Stomach (tissue), 8 donors: ENCODE measurements at regions not wholly inside any gene's neighbourhood (a gene's known extent, or its start where the extent isn't known, plus 50 kb on each side); places are given as distances from the start of the nearest gene placed in this dataset.

Source experiments
- DNase-seq, 2 donors: peaks; one replicate each; pipeline versions ENCODE4 v3.0.0 to v3.0.0-alpha.2; 2013 to 2019
- H3K27ac ChIP-seq, 5 donors: fragments of 200-600 bp in 4 of 5; sonication (generic) in 4 of 5; one replicate each; pipeline ENCODE4 v1.5.1; 2013 to 2019; ENCODE audit warnings: mild to moderate bottlenecking in 1 of 5, moderate library complexity in 1 of 5
- H3K27me3 ChIP-seq, 3 donors: fragments of 200-600 bp; sonication (generic); one replicate each; pipeline ENCODE4 v1.5.1; 2017 to 2019; ENCODE audit warnings: mixed run types in 1 of 3
- H3K36me3 ChIP-seq, 4 donors: fragments of 200-600 bp; sonication (generic); 1 replicate in 3 of 4; 2 replicates in 1 of 4; pipeline ENCODE4 v1.5.1; 2016 to 2019
- H3K4me1 ChIP-seq, 4 donors: fragments of 200-600 bp; sonication (generic); one replicate each; pipeline ENCODE4 v1.5.1; 2016 to 2019
- H3K4me3 ChIP-seq, 4 donors: fragments of 200-600 bp; sonication (generic) in 3 of 4; one replicate each; pipeline ENCODE4 v1.5.1; 2016 to 2019; ENCODE audit warnings: mild to moderate bottlenecking in 1 of 4
- H3K9me3 ChIP-seq, 4 donors: fragments of 200-600 bp; sonication (generic); one replicate each; pipeline ENCODE4 v1.5.1; 2016 to 2019
- EP300 ChIP-seq: sonication (generic); formaldehyde crosslinking; IDR thresholded peaks from one replicate; pipeline ENCODE4 v1.6.1; 2017; ENCODE audit warnings: antibody characterized with exemption
- POLR2A ChIP-seq, 4 donors: fragments of 450-650 bp; IDR thresholded peaks; one replicate each; pipeline ENCODE4 v1.6.1; 2016; ENCODE audit warnings: antibody characterized with exemption in 4 of 4, control low read depth in 2 of 4, mild to moderate bottlenecking in 1 of 4, moderate library complexity in 1 of 4
- POLR2AphosphoS5 ChIP-seq, 3 donors: sonication (generic); formaldehyde crosslinking; IDR thresholded peaks; one replicate each; pipeline ENCODE4 v1.6.1; 2016; ENCODE audit warnings: antibody characterized with exemption in 3 of 3
- WGBS, 5 donors: extraction: QIAGEN DNeasy Blood & Tissue Kit in 3 of 5; methylation state at CpG; one replicate each; pipeline versions ENCODE4 v1.1.5 to v1.1.7; 2013 to 2018; 5-methylcytosine and 5-hydroxymethylcytosine counted together
- intact Hi-C: fragments of 100-400 bp; cut with DNase I; formaldehyde crosslinking; loops from one replicate; pipeline ENCODE4 v1.15.1; 2023; ENCODE audit warnings: low total_unique reads
- TF ChIP-seq, protein P1 (sequence below), 7 experiments: fragments of 450-650 bp in 4 of 7; fragments of 200-600 bp in 3 of 7; sonication (generic) in 3 of 7; IDR thresholded peaks; one replicate each; pipeline ENCODE4 v1.5.1; 2016 to 2019; ENCODE audit warnings: antibody characterized with exemption in 7 of 7, control low read depth in 2 of 7, mild to moderate bottlenecking in 1 of 7
- donor health status: healthy with polysubstance abuse.
- donor health status: Bipolar disorder and iron deficiency.
- donor health status: healthy.

DNA sequence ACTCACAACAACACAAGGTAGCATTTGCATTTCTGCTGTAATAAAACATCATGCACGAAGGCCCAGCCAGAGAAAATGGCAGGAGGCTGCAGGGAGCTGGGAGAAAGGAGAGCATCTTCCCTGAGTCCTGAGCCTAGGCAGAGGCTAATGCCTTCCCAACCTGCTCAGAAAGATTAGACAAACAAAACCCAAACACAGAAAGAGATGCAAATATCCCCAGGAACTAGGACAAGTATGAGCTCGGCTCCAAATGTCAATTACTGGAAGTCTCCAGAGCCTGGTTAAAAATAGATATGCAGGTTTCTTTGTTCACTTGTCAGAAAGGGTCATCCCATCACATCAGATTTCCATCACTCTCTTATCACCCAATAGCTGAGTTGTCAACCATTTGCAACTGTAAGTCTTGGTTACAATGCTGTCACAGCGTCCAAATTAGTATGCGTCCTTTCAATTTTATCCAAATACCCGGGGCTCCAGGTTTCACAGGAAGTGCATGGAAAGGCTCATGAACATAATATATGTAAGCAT, 316.5 kb upstream of the CELF2 start:
- 77 to 84% (median 79%) methylated on average over 5 of the region's 5 CpGs for WGBS, 5 donors
- H3K9me3 ChIP-seq = peaks cover 0 to 3% (median 0%) of the 10 kb centered on the region in 4 donors
- no peaks in the 10 kb centered on the region for H3K36me3 ChIP-seq
- no peaks in the 10 kb centered on the region for H3K27me3 ChIP-seq
- no peak overlapping the region for H3K4me3 ChIP-seq
- intact Hi-C loops = no loop called here
- TF ChIP-seq POLR2AphosphoS5 (IDR thresholded peaks at IDR 0.05) (no peak), EP300 (no peak), POLR2A (IDR thresholded peaks at IDR 0.05) (no peak)
- TF ChIP-seq, protein P1, sequence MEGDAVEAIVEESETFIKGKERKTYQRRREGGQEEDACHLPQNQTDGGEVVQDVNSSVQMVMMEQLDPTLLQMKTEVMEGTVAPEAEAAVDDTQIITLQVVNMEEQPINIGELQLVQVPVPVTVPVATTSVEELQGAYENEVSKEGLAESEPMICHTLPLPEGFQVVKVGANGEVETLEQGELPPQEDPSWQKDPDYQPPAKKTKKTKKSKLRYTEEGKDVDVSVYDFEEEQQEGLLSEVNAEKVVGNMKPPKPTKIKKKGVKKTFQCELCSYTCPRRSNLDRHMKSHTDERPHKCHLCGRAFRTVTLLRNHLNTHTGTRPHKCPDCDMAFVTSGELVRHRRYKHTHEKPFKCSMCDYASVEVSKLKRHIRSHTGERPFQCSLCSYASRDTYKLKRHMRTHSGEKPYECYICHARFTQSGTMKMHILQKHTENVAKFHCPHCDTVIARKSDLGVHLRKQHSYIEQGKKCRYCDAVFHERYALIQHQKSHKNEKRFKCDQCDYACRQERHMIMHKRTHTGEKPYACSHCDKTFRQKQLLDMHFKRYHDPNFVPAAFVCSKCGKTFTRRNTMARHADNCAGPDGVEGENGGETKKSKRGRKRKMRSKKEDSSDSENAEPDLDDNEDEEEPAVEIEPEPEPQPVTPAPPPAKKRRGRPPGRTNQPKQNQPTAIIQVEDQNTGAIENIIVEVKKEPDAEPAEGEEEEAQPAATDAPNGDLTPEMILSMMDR (IDR thresholded peaks at IDR 0.05) = no peak
- DNase-seq = no peak
- H3K4me1 ChIP-seq = no peaks in the 10 kb centered on the region
- H3K27ac ChIP-seq = no peak overlapping the region

GRCh38 chr10:10702211-10702610, 315.5 kb upstream of the CELF2 start:
- H3K9me3 ChIP-seq = peaks cover 0 to 2% (median 0%) of the 10 kb centered on the region in 4 donors
- H3K36me3 ChIP-seq = no peaks in the 10 kb centered on the region
- H3K4me3 ChIP-seq = no peak overlapping the region
- no peaks in the 10 kb centered on the region for H3K4me1 ChIP-seq
- H3K27me3 ChIP-seq = no peaks in the 10 kb centered on the region
- intact Hi-C loops = no loop called here
- no peak overlapping the region for H3K27ac ChIP-seq
- DNase-seq = no peak
- TF ChIP-seq EP300 (no peak), POLR2AphosphoS5 (IDR thresholded peaks at IDR 0.05) (no peak), POLR2A (IDR thresholded peaks at IDR 0.05) (no peak)
- WGBS, 5 donors = 8 to 30% (median 15%) methylated on average over 1 of the region's 1 CpG

DNA sequence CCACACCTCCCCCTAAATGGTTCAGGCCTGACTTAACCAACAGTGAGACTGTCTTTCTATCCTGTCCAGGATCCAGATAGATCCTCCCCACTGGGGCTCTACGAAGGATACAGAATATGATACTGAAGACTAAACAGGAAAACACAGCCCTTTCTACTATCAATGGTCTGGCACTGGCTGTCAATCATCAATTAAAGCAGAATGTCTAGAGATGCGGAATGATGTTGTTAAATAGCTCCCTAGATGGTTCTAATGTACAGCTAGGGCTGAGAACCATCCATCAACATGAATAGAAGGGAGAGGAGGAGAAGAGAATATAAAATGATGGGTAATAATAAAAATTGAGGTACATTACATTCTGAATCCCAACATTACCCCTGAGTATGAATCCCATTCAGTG, 314.3 kb upstream of the CELF2 start:
- Histone ChIP-seq H3K27ac (no peak overlapping the region), H3K27me3 (no peaks in the 10 kb centered on the region), H3K9me3 (no peaks in the 10 kb centered on the region), H3K4me1 (no peaks in the 10 kb centered on the region), H3K36me3 (no peaks in the 10 kb centered on the region), H3K4me3 (no peak overlapping the region)
- WGBS, 5 donors = 80 to 89% (median 88%) methylated on average over 2 of the region's 2 CpGs
- DNase-seq = no peak
- intact Hi-C loops = no loop called here
- TF ChIP-seq POLR2AphosphoS5 (IDR thresholded peaks at IDR 0.05) (no peak), POLR2A (IDR thresholded peaks at IDR 0.05) (no peak), EP300 (no peak)
- TF ChIP-seq, protein P1 (IDR thresholded peaks at IDR 0.05) = no peak

DNA sequence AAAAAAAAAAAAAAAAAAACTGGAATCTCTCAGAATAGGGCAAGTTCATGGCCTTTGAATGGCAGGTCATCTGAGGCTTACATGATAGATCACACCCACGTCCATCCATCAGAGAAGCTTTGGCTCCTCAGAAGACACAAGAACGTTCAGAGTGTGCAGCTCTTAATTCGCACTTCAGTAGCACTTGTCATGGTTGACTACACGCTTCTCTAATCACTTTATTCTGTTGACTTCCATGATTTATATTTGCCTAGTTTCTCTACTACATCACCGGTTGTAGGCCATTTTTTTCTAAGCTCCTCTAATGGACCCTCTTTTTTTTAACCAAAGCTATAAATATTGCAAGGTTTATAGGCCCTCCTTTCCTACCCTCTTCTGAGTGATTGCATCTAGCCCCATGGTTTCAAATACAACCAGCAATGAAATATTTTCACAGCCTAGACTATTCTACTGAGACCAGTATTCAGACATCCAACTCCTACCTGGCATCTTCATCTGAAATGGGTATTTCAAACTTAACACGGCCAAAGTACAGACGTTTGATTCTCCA, 305.4 kb upstream of the CELF2 start:
- Histone ChIP-seq H3K27me3 (no peaks in the 10 kb centered on the region), H3K4me3 (no peak overlapping the region), H3K27ac (no peak overlapping the region), H3K9me3 (no peaks in the 10 kb centered on the region), H3K4me1 (no peaks in the 10 kb centered on the region), H3K36me3 (no peaks in the 10 kb centered on the region)
- TF ChIP-seq POLR2A (IDR thresholded peaks at IDR 0.05) = no peak
- TF ChIP-seq POLR2AphosphoS5 (IDR thresholded peaks at IDR 0.05) = no peak
- intact Hi-C loops = no loop called here
- WGBS, 5 donors = 76 to 86% (median 81%) methylated on average over 7 of the region's 7 CpGs
- no peak for DNase-seq

DNA sequence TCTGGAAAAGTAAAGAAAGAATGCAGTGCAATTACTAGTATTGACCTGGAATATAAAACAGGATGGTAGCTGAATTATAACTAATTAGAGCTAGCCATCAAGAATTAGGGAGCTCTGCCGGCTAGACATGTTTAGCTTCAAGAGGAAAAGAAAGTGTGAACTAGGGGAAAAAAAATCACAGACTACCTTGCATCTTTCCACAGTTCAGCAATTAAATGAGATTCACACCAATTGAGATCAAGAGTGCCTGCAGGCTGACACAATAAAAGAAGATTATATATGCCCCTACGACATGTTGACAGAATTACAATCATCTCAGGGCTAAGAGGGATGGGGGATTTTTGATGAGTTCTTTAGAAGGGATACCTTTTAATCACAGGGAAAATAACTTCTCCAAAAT, 303.3 kb upstream of the CELF2 start:
- Histone ChIP-seq H3K27me3 (no peaks in the 10 kb centered on the region), H3K4me1 (no peaks in the 10 kb centered on the region), H3K4me3 (no peak overlapping the region), H3K36me3 (no peaks in the 10 kb centered on the region), H3K27ac (no peak overlapping the region), H3K9me3 (no peaks in the 10 kb centered on the region)
- TF ChIP-seq, protein P1 (IDR thresholded peaks at IDR 0.05) = no peak
- TF ChIP-seq POLR2A (IDR thresholded peaks at IDR 0.05) (no peak), EP300 (no peak)
- WGBS, 5 donors = 71 to 89% (median 87%) methylated on average over 2 of the region's 2 CpGs
- intact Hi-C loops = no loop called here
- no peak for DNase-seq
